RWPE2 (cell line): ENCODE measurements at regions not wholly inside any gene's neighbourhood (a gene's known extent, or its start where the extent isn't known, plus 50 kb on each side); places are given as distances from the start of the nearest gene placed in this dataset.

Source experiments
- ATAC-seq: fragments of 200-7000 bp; cut with Tn5 transposase; 3 replicates; pipeline ENCODE4 v1.9.1; 2021; ENCODE audit warnings: low read depth
- DNase-seq: peaks from one replicate; pipeline ENCODE4 v3.0.0-alpha.2; 2020; ENCODE audit warnings: low spot score
- H3K27ac ChIP-seq: fragments of 450-650 bp; 2 replicates; pipeline ENCODE4 v1.5.1; 2017; ENCODE audit warnings: mild to moderate bottlenecking; ENCODE audit not compliant: poor library complexity, severe bottlenecking
- H3K27me3 ChIP-seq: fragments of 250-450 bp; sonication (Bioruptor Pico); 2 replicates; pipeline ENCODE4 v1.5.1; 2021; ENCODE audit warnings: mild to moderate bottlenecking, moderate library complexity; ENCODE audit not compliant: insufficient read depth, poor library complexity, severe bottlenecking
- H3K36me3 ChIP-seq: fragments of 250-450 bp; sonication (Bioruptor Pico); 2 replicates; pipeline ENCODE4 v1.5.1; 2020; ENCODE audit warnings: low read depth, mild to moderate bottlenecking, moderate library complexity
- H3K4me1 ChIP-seq: fragments of 250-450 bp; sonication (Bioruptor Pico); 2 replicates; pipeline ENCODE4 v1.5.1; 2021; ENCODE audit warnings: mild to moderate bottlenecking, moderate library complexity; ENCODE audit not compliant: insufficient read depth, poor library complexity, severe bottlenecking
- H3K4me3 ChIP-seq: fragments of 250-450 bp; sonication (Bioruptor Pico); 2 replicates; pipeline ENCODE4 v1.5.1; 2021; ENCODE audit warnings: mild to moderate bottlenecking, moderate library complexity; ENCODE audit not compliant: severe bottlenecking
- H3K9me3 ChIP-seq: fragments of 250-450 bp; sonication (Bioruptor Pico); 2 replicates; pipeline ENCODE4 v1.5.1; 2021; ENCODE audit warnings: mild to moderate bottlenecking, moderate library complexity; ENCODE audit not compliant: severe bottlenecking
- TF ChIP-seq, protein P1 (sequence below): fragments of 450-650 bp; IDR thresholded peaks from one replicate; pipeline ENCODE4 v1.5.1; 2017; ENCODE audit warnings: mild to moderate bottlenecking, moderate library complexity; ENCODE audit not compliant: poor library complexity, severe bottlenecking

DNA sequence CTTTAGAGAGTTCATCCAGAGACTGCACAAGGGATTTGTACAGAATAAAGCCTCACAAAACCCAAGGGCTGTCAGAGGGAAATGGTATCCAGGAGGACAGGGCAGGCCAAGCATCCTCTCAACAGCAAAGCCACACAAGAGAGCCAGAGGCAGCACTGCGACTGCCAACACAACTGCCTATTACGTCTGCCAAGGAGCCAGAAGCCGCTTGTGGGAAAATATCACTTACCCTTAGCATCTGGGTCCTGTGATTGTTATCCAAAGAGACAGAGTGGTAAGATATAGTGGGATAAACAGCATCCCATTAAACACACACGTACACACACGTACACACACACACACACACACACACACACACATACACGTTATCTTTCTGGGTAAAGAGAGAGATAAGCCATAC lies 618.3 kb upstream of the AGTR1 start:
- Histone ChIP-seq H3K9me3 (no peaks in the 10 kb centered on the region), H3K36me3 (no peaks in the 10 kb centered on the region), H3K4me1 (no peaks in the 10 kb centered on the region), H3K27ac (no peak overlapping the region), H3K27me3 (peaks cover 13% of the 10 kb centered on the region), H3K4me3 (no peak overlapping the region)
- DNase-seq (no peak), ATAC-seq (no peak)
- TF ChIP-seq, protein P1, sequence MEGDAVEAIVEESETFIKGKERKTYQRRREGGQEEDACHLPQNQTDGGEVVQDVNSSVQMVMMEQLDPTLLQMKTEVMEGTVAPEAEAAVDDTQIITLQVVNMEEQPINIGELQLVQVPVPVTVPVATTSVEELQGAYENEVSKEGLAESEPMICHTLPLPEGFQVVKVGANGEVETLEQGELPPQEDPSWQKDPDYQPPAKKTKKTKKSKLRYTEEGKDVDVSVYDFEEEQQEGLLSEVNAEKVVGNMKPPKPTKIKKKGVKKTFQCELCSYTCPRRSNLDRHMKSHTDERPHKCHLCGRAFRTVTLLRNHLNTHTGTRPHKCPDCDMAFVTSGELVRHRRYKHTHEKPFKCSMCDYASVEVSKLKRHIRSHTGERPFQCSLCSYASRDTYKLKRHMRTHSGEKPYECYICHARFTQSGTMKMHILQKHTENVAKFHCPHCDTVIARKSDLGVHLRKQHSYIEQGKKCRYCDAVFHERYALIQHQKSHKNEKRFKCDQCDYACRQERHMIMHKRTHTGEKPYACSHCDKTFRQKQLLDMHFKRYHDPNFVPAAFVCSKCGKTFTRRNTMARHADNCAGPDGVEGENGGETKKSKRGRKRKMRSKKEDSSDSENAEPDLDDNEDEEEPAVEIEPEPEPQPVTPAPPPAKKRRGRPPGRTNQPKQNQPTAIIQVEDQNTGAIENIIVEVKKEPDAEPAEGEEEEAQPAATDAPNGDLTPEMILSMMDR = no peak

DNA sequence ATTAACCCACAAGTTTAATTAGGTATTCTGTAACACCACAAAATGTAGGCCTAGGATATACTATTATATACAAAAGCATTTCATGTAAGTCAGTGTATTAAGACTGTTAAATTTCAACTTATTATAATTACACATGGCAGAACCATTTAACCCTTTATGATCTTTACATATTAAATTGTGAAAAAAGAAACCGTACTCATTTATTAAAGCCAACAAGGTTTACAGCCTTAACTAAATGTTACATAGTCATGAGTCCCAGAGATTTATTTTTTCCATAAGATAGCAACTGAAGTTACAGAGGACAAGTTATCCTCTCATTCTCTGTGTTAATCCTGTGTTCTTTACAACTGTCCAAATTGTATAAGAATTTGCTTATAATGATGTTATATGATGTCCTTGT lies 615.8 kb upstream of the AGTR1 start:
- DNase-seq = no peak
- Histone ChIP-seq H3K4me1 (no peaks in the 10 kb centered on the region), H3K36me3 (no peaks in the 10 kb centered on the region), H3K4me3 (no peak overlapping the region), H3K9me3 (no peaks in the 10 kb centered on the region), H3K27ac (no peak overlapping the region), H3K27me3 (peaks cover 11% of the 10 kb centered on the region)
- no peak for ATAC-seq
- TF ChIP-seq, protein P1 = no peak

DNA sequence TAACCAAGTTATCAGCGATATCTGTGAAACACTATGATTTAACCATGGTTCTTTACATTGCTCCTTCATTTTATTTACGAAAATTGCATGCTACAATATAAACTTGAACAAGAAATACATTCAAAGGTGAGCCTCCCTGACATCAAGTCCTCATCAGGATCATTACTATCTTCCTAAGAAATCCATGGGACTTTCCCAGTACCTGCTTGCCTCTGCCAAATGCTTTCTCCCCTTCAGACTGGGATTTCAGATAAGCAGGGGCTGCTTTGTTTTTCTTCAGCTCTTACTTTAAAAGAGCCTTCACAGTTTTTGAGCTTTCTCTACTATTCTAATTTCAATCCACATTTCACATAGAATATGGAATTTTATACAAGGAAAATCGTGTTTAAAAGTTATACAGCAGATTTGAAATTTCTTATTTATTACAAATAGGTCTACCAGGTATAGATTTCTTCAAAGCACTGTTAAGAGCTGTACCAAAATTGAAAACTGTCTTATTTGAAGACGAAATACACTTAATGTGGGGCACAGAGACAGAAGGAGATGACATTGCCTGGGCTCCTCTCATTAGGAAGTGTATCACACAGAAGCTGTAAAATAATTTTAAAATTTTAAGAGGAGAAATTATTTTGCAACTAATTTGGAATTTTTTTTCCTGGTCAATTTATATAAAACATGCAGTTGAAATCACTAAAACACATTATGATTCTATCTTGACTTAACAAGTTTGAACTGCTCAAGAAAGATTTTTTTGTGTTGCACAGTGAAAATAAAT lies 615.0 kb upstream of the AGTR1 start:
- Histone ChIP-seq H3K9me3 (no peaks in the 10 kb centered on the region), H3K4me3 (no peak overlapping the region), H3K4me1 (no peaks in the 10 kb centered on the region), H3K27me3 (peaks cover 7% of the 10 kb centered on the region), H3K27ac (no peak overlapping the region), H3K36me3 (no peaks in the 10 kb centered on the region)
- ATAC-seq (no peak), DNase-seq (no peak)
- TF ChIP-seq, protein P1 = no peak

DNA sequence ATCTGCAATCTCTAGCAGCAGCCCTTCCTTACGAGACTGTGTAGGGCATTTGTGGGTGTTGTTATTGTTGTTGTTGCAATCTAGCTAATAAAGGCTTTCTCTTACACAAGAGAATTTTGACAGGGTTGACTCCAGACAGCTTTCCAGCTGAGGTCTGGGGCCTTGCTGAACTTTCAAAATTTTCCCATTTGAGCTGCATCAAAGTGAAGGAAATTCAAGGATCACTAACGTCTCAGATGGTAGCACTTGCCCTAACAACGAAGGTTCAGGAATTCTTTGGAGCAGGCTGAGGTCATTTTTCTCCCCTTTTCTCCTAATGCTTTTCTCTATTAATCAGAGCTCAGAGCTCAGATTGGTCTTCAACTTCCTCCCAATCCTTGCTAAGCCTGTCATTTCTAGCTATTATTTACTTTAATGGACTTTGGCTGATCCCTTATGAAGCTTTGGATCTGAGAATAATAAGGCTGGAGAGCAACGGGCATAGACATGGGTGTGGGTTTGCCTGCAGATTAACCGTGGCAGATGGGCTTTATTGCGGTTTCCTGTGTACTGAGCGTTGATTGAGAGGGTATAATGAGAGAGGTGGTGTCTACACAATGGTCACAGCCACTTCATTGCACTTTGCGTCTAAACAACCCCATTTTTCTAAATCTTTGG lies 614.0 kb upstream of the AGTR1 start:
- DNase-seq = no peak
- H3K27ac ChIP-seq = no peak overlapping the region
- TF ChIP-seq, protein P1 = no peak

GRCh38 chr3:148084931-148085330 lies 612.8 kb upstream of the AGTR1 start:
- no peak overlapping the region for H3K27ac ChIP-seq
- no peaks in the 10 kb centered on the region for H3K9me3 ChIP-seq
- TF ChIP-seq, protein P1 = no peak
- no peaks in the 10 kb centered on the region for H3K27me3 ChIP-seq
- no peaks in the 10 kb centered on the region for H3K4me1 ChIP-seq
- no peaks in the 10 kb centered on the region for H3K36me3 ChIP-seq
- H3K4me3 ChIP-seq = no peak overlapping the region
- no peak for DNase-seq
- no peak for ATAC-seq

More for the DNA sequence above, 614.0 kb upstream of the AGTR1 start:
- Histone ChIP-seq H3K4me3 (no peak overlapping the region), H3K4me1 (no peaks in the 10 kb centered on the region), H3K27me3 (peaks cover 3% of the 10 kb centered on the region), H3K9me3 (no peaks in the 10 kb centered on the region), H3K36me3 (no peaks in the 10 kb centered on the region)
- ATAC-seq = no peak
